OCI-LY1 (cell line): ENCODE measurements at regions not wholly inside any gene's neighbourhood (a gene's known extent, or its start where the extent isn't known, plus 50 kb on each side); places are given as distances from the start of the nearest gene placed in this dataset.

Experiments used
- H2AFZ ChIP-seq: fragments of 200-600 bp; sonication (generic), shearing (Covaris generic); 2 replicates; pipeline ENCODE4 v1.6.0; 2014; ENCODE audit warnings: antibody characterized with exemption, mild to moderate bottlenecking, low read length
- H3F3A ChIP-seq: fragments of 200-600 bp; sonication (generic), shearing (Covaris generic); 2 replicates; pipeline ENCODE4 v1.6.0; 2014; ENCODE audit warnings: mild to moderate bottlenecking, antibody characterized with exemption, low read length, moderate library complexity; ENCODE audit not compliant: insufficient read depth
- H3K27ac ChIP-seq: fragments of 200-600 bp; sonication (generic); 2 replicates; pipeline ENCODE4 v1.5.1; 2014; ENCODE audit warnings: low read length, mixed run types, mild to moderate bottlenecking, low read depth; ENCODE audit not compliant: poor library complexity, severe bottlenecking
- H3K27me3 ChIP-seq: fragments of 200-600 bp; sonication (generic); 2 replicates; pipeline ENCODE4 v1.6.0; 2014; ENCODE audit warnings: antibody characterized with exemption, mild to moderate bottlenecking, low read length, moderate library complexity; ENCODE audit not compliant: insufficient read depth
- H3K36me3 ChIP-seq: fragments of 200-600 bp; sonication (generic); 2 replicates; pipeline ENCODE4 v1.6.1; 2014; ENCODE audit warnings: mild to moderate bottlenecking, antibody characterized with exemption, low read length, moderate library complexity, mixed read lengths; ENCODE audit not compliant: insufficient read depth
- H3K4me1 ChIP-seq: fragments of 200-600 bp; sonication (generic); 2 replicates; pipeline ENCODE4 v1.5.1; 2014; ENCODE audit warnings: mild to moderate bottlenecking, low read length, moderate library complexity; ENCODE audit not compliant: insufficient read depth, severe bottlenecking
- H3K4me2 ChIP-seq: fragments of 200-600 bp; sonication (generic), shearing (Covaris generic); 2 replicates; pipeline ENCODE4 v1.6.1; 2014; ENCODE audit warnings: low read length
- H3K4me3 ChIP-seq: fragments of 200-600 bp; sonication (generic); 2 replicates; pipeline ENCODE4 v1.5.1; 2014; ENCODE audit warnings: low read length, low read depth, mild to moderate bottlenecking, mixed read lengths; ENCODE audit not compliant: poor library complexity, severe bottlenecking
- H3K79me2 ChIP-seq: fragments of 200-600 bp; shearing (Covaris generic); 2 replicates; pipeline ENCODE4 v1.6.1; 2016; ENCODE audit warnings: mixed run types, low read length, mixed read lengths; ENCODE audit not compliant: insufficient read depth
- H3K9ac ChIP-seq: fragments of 200-600 bp; sonication (generic), shearing (Covaris generic); 2 replicates; pipeline ENCODE4 v1.6.1; 2014; ENCODE audit warnings: mild to moderate bottlenecking, low read length, mixed read lengths
- H3K9me2 ChIP-seq: fragments of 200-600 bp; sonication (generic), shearing (Covaris generic); 2 replicates; pipeline ENCODE4 v1.6.1; 2014; ENCODE audit warnings: low read depth, mild to moderate bottlenecking, low read length, mixed read lengths
- H3K9me3 ChIP-seq: fragments of 200-600 bp; shearing (Covaris generic); 2 replicates; pipeline ENCODE4 v1.6.1; 2014; ENCODE audit warnings: low read length, mixed read lengths
- H4K20me1 ChIP-seq: fragments of 200-600 bp; sonication (generic), shearing (Covaris generic); 2 replicates; pipeline ENCODE4 v1.6.0; 2016; ENCODE audit warnings: mild to moderate bottlenecking, low read length; ENCODE audit not compliant: insufficient read depth
- CTCF ChIP-seq: fragments of 200-600 bp; sonication (generic), shearing (Covaris generic); IDR thresholded peaks from 2 replicates; pipeline ENCODE4 v1.5.1; 2017; ENCODE audit warnings: mild to moderate bottlenecking, antibody characterized with exemption, low read length, moderate library complexity, mixed read lengths
- EZH2 ChIP-seq: fragments of 200-600 bp; sonication (generic), shearing (Covaris generic); IDR thresholded peaks from 2 replicates; pipeline ENCODE4 v1.8.0; 2017; ENCODE audit warnings: borderline replicate concordance, mixed run types, mild to moderate bottlenecking, antibody characterized with exemption, low read length, moderate library complexity, mixed read lengths

- H2AFZ ChIP-seq, result no peak overlapping the region
- H3F3A ChIP-seq, result no peaks in the 10 kb centered on the region
- H3K27me3 ChIP-seq, result peaks cover 23% of the 10 kb centered on the region; the same call in 1 of the 2 replicates
- no peaks in the 10 kb centered on the region for H3K4me1 ChIP-seq
- no peak for TF ChIP-seq CTCF
- TF ChIP-seq EZH2, result no peak
- H3K9ac ChIP-seq, result no peak overlapping the region
- H3K36me3 ChIP-seq, result no peaks in the 10 kb centered on the region
- no peaks in the 10 kb centered on the region for H3K79me2 ChIP-seq
- H3K9me3 ChIP-seq, result peaks cover 6% of the 10 kb centered on the region; the same call in 1 of the 2 replicates
- H3K9me2 ChIP-seq, result no peaks in the 10 kb centered on the region
- H3K27ac ChIP-seq, result no peak overlapping the region
- H3K4me2 ChIP-seq, result no peak overlapping the region
- H3K4me3 ChIP-seq, result no peak overlapping the region
- no peaks in the 10 kb centered on the region for H4K20me1 ChIP-seq
Measured at GRCh38 chr17:77534137-77534536, 393.4 kb downstream of the SEC14L1 start.

DNA sequence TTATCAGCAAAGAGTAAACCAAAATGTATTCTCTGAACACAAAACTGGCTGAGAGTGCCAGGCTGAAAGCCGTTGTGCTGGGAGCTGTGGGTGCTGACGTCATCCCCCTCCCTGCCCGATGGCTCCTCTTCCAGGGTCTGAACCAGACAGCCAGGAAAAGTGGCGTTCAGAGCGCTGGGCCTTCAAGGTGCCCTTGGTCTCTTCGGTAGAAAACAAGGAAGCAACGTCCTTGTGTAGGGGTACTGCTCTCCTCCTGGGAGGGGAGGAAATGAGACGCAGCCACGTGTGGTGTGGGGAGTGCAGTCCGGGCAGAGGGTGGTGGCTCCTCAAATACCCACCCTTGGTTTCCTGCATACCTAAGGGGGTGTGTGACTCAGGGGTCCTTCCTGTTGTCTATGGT lies 394.7 kb downstream of the SEC14L1 start:
- H3K9me3 ChIP-seq, result peaks cover 6% of the 10 kb centered on the region; the same call in 1 of the 2 replicates
- no peaks in the 10 kb centered on the region for H4K20me1 ChIP-seq
- no peaks in the 10 kb centered on the region for H3K36me3 ChIP-seq
- TF ChIP-seq EZH2 (no peak), CTCF (no peak)
- no peak overlapping the region for H2AFZ ChIP-seq
- no peak overlapping the region for H3K9ac ChIP-seq
- no peak overlapping the region for H3K4me2 ChIP-seq
- peaks cover 23% of the 10 kb centered on the region; the same call in 1 of the 2 replicates for H3K27me3 ChIP-seq
- no peak overlapping the region for H3K27ac ChIP-seq
- H3K79me2 ChIP-seq, result no peaks in the 10 kb centered on the region
- H3K4me3 ChIP-seq, result no peak overlapping the region
- no peaks in the 10 kb centered on the region for H3K4me1 ChIP-seq
- no peaks in the 10 kb centered on the region for H3K9me2 ChIP-seq
- H3F3A ChIP-seq, result no peaks in the 10 kb centered on the region

DNA sequence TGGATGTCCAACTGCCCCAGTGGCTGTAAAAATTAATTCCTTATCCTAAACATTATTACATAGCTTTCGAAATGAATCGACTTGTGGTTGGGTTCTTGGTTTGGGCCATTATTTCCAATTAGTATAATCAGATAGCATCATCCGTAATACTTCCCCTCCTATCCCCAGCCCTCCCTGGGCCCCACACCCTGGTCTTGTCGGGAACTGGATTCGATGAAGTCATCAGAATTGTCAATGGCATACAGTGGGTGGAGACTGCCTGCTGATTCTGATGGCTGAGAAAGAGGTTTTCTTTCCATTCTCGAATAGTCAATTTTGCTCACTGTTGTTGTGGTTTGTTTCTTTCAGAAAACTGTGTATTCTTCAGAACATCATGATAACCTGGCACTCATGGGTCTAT lies 395.1 kb downstream of the SEC14L1 start:
- Histone ChIP-seq H4K20me1 (no peaks in the 10 kb centered on the region), H3K27me3 (peaks cover 23% of the 10 kb centered on the region; the same call in 1 of the 2 replicates), H3K9me3 (peaks cover 6% of the 10 kb centered on the region; the same call in 1 of the 2 replicates), H3K4me2 (no peak overlapping the region), H3K9ac (no peak overlapping the region), H3K4me1 (peaks cover 1% of the 10 kb centered on the region), H2AFZ (no peak overlapping the region), H3K36me3 (no peaks in the 10 kb centered on the region), H3K27ac (no peak overlapping the region), H3K4me3 (no peak overlapping the region), H3K79me2 (no peaks in the 10 kb centered on the region), H3F3A (no peaks in the 10 kb centered on the region), H3K9me2 (no peaks in the 10 kb centered on the region)
- TF ChIP-seq CTCF, result no peak
- TF ChIP-seq EZH2, result no peak
